Activated T-cell treated with anti-CD3 and anti-CD28 coated beads for 48 hours (primary cell): ENCODE measurements at regions not wholly inside any gene's neighbourhood (a gene's known extent, or its start where the extent isn't known, plus 50 kb on each side); places are given as distances from the start of the nearest gene placed in this dataset.

Experiments
- DNase-seq: peaks from one replicate; pipeline ENCODE4 v3.0.0-alpha.2; 2020; ENCODE audit warnings: low read depth

GRCh38 chr20:39829661-39830060, 859.4 kb downstream of the MAFB start:
- DNase-seq = no peak

DNA sequence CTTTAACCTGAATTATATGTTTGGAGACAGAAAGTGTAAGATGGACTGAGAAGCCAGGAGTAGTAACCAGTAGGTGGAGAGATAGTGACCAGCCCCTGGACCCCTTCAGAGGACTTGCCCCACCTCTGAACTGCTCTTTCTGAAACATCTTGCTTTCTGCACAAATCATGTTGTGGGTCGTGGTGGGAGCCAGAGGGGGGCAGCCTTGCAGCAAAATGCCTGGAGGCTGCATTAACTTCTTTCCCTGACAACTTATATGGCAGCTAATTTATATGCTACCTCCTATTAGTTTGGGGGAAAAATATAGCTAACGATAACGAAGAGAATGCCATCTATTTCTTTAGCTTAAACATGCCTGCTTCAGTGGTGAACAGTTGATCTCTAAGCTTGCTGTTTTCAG, 859.8 kb downstream of the MAFB start:
- no peak for DNase-seq

- DNase-seq = no peak
Observed at GRCh38 chr20:39825950-39826349, 863.1 kb downstream of the MAFB start.

GRCh38 chr20:39825524-39825923, 863.4 kb downstream of the DHX35 start:
- no peak for DNase-seq

GRCh38 chr20:39823224-39823623, 861.1 kb downstream of the DHX35 start:
- no peak for DNase-seq

- no peak for DNase-seq
Observed at GRCh38 chr20:39822667-39823066, 860.5 kb downstream of the DHX35 start.

GRCh38 chr20:39813190-39813829, 851.2 kb downstream of the DHX35 start:
- DNase-seq = no peak

- no peak for DNase-seq
Observed at GRCh38 chr20:39812116-39812515, 850.0 kb downstream of the DHX35 start.

DNA sequence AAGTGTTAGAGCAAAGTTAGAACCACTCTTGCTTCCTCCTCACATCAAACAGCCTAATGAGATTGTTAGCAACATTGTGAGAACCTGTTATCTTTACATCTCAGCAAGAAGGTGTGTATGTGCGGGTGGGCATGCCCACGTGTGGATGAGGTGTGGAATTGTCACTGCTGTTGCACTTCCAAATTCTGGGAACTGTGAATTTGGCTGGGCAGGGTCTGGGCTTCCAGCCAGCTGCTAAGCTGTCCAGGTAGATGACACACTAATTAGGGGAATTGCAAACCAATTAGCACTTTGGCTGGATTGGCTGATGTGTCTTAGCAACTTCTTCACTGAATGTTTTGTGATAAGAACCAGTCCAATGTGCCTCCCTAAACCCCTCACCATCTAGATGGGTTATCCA, 848.2 kb downstream of the DHX35 start:
- DNase-seq = no peak

DNA sequence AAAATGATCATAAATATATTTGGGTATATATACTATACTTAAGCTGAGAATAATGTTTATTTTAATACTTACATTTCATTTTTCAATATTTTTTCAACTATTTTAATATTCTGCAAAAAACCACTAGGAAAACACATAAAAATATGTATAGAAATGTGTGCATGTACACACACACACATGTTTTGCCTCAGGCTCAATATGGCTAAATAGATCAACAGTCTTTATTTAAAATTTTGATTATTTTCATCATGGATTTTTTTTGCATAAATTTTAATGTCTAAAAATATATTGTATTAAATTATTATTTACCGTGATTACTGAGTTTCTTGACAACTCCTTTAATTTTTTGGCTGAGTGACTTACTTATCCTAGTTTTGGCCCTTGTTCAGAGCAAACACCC, 846.5 kb downstream of the DHX35 start:
- no peak for DNase-seq

GRCh38 chr20:39800548-39800947, 838.4 kb downstream of the DHX35 start:
- DNase-seq = no peak

DNA sequence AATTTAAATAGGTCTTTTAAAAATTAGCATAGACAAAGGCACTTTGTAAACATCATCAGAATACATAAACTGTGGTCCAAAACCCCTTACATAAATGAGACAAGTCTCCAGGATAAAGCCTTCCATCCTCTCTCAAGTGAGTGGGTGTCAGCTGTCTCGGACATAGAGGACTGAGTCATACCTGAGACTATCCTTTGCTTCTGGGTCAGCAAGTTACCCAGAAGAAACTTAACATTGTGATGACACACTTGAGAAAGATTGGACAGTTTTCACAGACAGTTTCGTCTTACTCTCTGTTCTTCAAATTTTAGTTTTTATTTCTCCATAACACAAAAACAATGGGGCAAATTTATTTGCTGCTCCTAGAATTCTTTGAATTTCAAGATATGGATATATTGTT, 838.0 kb downstream of the DHX35 start:
- no peak for DNase-seq

- DNase-seq = no peak
Observed at GRCh38 chr20:39799366-39799965, 837.3 kb downstream of the DHX35 start.

- no peak for DNase-seq
Observed at GRCh38 chr20:39795401-39796272, 833.5 kb downstream of the DHX35 start.

DNA sequence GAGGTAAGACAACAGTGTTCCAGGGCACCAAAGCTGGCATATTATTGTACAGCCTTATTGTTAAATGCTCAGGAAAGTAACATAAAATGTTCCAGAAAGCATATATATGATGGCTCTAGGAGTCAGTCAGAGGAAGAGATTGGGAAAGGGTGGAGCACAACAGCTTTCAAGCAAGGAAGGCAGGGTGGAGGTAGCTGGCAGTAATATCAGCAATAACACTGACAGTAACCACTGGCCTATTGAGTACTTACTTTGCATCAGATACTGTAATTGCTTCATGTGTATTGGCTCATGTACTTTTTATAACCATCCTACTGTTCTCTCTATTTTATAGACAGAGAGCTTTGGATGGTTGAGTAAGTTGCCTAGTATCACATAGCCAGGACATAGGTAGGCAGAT, 830.2 kb downstream of the DHX35 start:
- DNase-seq = no peak

- DNase-seq = no peak
Observed at GRCh38 chr20:39789411-39789810, 827.3 kb downstream of the DHX35 start.

- DNase-seq = no peak
Observed at GRCh38 chr20:39785252-39785917, 823.2 kb downstream of the DHX35 start.

- no peak for DNase-seq
Observed at GRCh38 chr20:39784693-39785092, 822.5 kb downstream of the DHX35 start.

DNA sequence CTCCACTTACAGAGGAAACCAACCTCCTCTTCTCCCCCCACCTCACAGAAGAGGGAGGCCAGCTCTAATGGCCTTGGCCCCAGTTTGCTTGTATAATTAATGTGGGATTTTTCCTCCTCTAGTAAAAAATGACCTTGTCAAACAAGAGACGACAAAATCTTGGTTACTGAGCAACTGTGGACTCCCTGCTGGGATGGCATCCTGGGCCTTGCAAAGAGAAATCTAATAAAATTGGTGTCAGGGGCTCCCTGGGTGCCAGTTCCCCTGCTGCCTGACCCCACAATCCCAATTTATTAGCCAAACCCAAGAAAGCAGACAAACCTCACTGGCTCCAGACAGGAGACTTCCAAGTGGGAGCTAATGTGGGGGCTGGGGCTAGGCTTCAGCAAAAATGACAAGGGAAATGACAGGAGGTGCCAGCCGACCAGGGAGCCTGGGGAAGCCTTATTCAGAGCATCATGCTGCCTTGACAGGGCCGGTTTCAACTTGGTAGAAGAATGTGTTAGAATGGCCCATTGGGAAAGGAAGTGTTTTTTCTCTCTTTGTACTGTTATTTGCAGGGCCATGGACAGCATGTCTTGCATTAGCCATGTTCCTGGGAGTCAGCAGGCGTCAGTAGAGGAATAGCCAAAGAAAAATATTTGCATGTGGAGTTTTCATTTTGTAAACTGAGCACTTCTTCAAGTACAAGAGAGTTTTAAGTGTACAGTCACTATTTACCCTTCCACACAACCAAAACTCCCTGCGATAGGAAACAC, 816.9 kb downstream of the DHX35 start:
- no peak for DNase-seq

GRCh38 chr20:39778431-39778830, 816.3 kb downstream of the DHX35 start:
- DNase-seq = no peak

GRCh38 chr20:39777610-39778009, 815.5 kb downstream of the DHX35 start:
- DNase-seq = no peak

DNA sequence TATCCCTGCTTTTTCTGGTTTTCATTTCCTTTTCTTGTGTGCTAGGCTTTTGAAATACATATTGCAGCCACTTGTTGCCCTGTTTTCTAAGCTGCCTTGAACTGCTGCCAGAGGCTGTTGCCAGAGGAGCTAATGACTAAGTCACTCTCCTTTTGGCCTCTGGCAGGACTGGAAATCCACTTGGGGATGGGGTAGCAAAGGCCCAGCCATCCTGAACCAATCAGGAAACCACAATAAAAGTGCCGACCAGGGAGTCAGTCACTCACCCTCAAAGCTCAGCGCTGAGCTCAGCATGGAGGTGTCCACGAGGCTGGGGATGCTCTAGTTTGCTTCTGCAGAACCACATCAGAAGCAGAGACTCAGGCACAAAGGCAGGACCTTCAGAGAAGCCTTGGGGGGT, 813.0 kb downstream of the DHX35 start:
- no peak for DNase-seq
